Keratinocyte (primary cell): ENCODE measurements at regions not wholly inside any gene's neighbourhood (a gene's known extent, or its start where the extent isn't known, plus 50 kb on each side); places are given as distances from the start of the nearest gene placed in this dataset.

Experiments
- DNase-seq: peaks from one replicate; pipeline ENCODE4 v3.0.0-alpha.2; 2011; ENCODE audit warnings: low read depth, missing footprints, low spot score
- FAIRE-seq: peaks from 2 replicates; lab custom pipeline; 2011; peaks lifted over from hg19 to GRCh38; lab: Jason Lieb, UNC
- H2AFZ ChIP-seq: 2 replicates; pipeline ENCODE4 v1.6.0; 2012; ENCODE audit warnings: low read length, control low read depth, inconsistent platforms; ENCODE audit not compliant: control insufficient read depth
- H3K27ac ChIP-seq: 2 replicates; pipeline ENCODE4 v1.5.1; 2011; ENCODE audit warnings: low read length; ENCODE audit not compliant: control insufficient read depth, insufficient read depth
- H3K27me3 ChIP-seq: 3 replicates; pipeline ENCODE4 v1.6.0; 2011; ENCODE audit warnings: low read length; ENCODE audit not compliant: control insufficient read depth, insufficient read depth; ENCODE audit errors: extremely low read depth
- H3K36me3 ChIP-seq, 2 experiments: 2 replicates in 1 of 2; 3 replicates in 1 of 2; pipeline ENCODE4 v1.5.1; 2011; ENCODE audit warnings: low read length in 2 of 2, mild to moderate bottlenecking in 1 of 2; ENCODE audit not compliant: control insufficient read depth in 2 of 2, insufficient read depth in 2 of 2; ENCODE audit errors: extremely low read depth in 1 of 2
- H3K4me1 ChIP-seq: 3 replicates; pipeline ENCODE4 v1.5.1; 2011; ENCODE audit warnings: low read length; ENCODE audit not compliant: control insufficient read depth, insufficient read depth; ENCODE audit errors: extremely low read depth
- H3K4me2 ChIP-seq: 3 replicates; pipeline ENCODE4 v1.6.0; 2011; ENCODE audit warnings: low read depth, low read length; ENCODE audit not compliant: control insufficient read depth, insufficient read depth; ENCODE audit errors: extremely low read depth
- H3K4me3 ChIP-seq, 3 experiments: fragments of 200-600 bp in 1 of 3; sonication (generic) in 1 of 3; 2 replicates in 2 of 3; 3 replicates in 1 of 3; pipeline ENCODE4 v1.5.1; 2011 to 2016; ENCODE audit warnings: low read length in 3 of 3, mild to moderate bottlenecking in 3 of 3, control low read depth in 2 of 3, inconsistent platforms in 1 of 3, low read depth in 1 of 3, mixed read lengths in 1 of 3, mixed run types in 1 of 3, moderate library complexity in 1 of 3; ENCODE audit not compliant: control insufficient read depth in 2 of 3, insufficient read depth in 2 of 3; ENCODE audit errors: extremely low read depth in 1 of 3
- H3K79me2 ChIP-seq: 2 replicates; pipeline ENCODE4 v1.6.0; 2012; ENCODE audit warnings: low read length; ENCODE audit not compliant: control insufficient read depth, insufficient read depth
- H3K9ac ChIP-seq: 3 replicates; pipeline ENCODE4 v1.6.0; 2011; ENCODE audit warnings: low read length; ENCODE audit not compliant: control insufficient read depth, insufficient read depth; ENCODE audit errors: extremely low read depth
- H3K9me1 ChIP-seq: 3 replicates; pipeline ENCODE4 v1.6.0; 2011; ENCODE audit warnings: low read length; ENCODE audit not compliant: control insufficient read depth, insufficient read depth; ENCODE audit errors: extremely low read depth
- H3K9me3 ChIP-seq: 2 replicates; pipeline ENCODE4 v1.5.1; 2012; ENCODE audit warnings: low read depth, low read length; ENCODE audit not compliant: control insufficient read depth
- H4K20me1 ChIP-seq: 3 replicates; pipeline ENCODE4 v1.6.0; 2011; ENCODE audit warnings: low read length; ENCODE audit not compliant: control insufficient read depth, insufficient read depth; ENCODE audit errors: extremely low read depth
- CTCF ChIP-seq, 3 experiments: IDR thresholded peaks in 1 of 3; conservative IDR thresholded peaks in 1 of 3; optimal IDR thresholded peaks in 1 of 3; 2 replicates in 2 of 3; 3 replicates in 1 of 3; pipeline versions ENCODE3 to v1.5.1; 2011; ENCODE audit warnings: low read length in 3 of 3, mild to moderate bottlenecking in 3 of 3, moderate library complexity in 2 of 3, control low read depth in 1 of 3, inconsistent platforms in 1 of 3; ENCODE audit not compliant: insufficient read depth in 2 of 3; ENCODE audit errors: extremely low read depth in 1 of 3
- EZH2 ChIP-seq: IDR thresholded peaks from one replicate; pipeline ENCODE4 v1.6.1; 2012; ENCODE audit warnings: inconsistent platforms, mild to moderate bottlenecking, low read length, moderate library complexity
- dilution Hi-C: fragments of 300-500 bp; cut with MboI; formaldehyde crosslinking; loops from one replicate; pipeline ENCODE4 v1.7.0; 2020; ENCODE audit warnings: low sequenced_read_pairs; ENCODE audit not compliant: extremely low pct_ligation_motif_present

- dilution Hi-C loops: no loop called here
- Histone ChIP-seq H3K9me3 (no peaks in the 10 kb centered on the region), H3K27me3 (peaks cover 60% of the 10 kb centered on the region), H3K9ac (no peak overlapping the region), H3K27ac (no peak overlapping the region), H2AFZ (no peak overlapping the region), H3K4me3 (no peak overlapping the region), H3K4me1 (no peaks in the 10 kb centered on the region), H3K36me3 (no peaks in the 10 kb centered on the region), H4K20me1 (peaks cover 5% of the 10 kb centered on the region), H3K4me2 (no peak overlapping the region), H3K9me1 (no peaks in the 10 kb centered on the region), H3K79me2 (no peaks in the 10 kb centered on the region)
- no peak for TF ChIP-seq CTCF (optimal IDR thresholded peaks at IDR 0.05 in 1 of 3, IDR thresholded peaks at IDR 0.05 in 1 of 3, conservative IDR thresholded peaks at IDR 0.05 in 1 of 3; ENCODE audit: extremely low read depth in 1 of 3, insufficient read depth in 2 of 3, low read length in 3 of 3)
- no peak for TF ChIP-seq EZH2
- DNase-seq (no peak), FAIRE-seq (no peak)
These were observed 59.5 kb downstream of the FRMPD3 start for GRCh38 chrX:107508925-107509324.

- Histone ChIP-seq H3K4me3 (no peak overlapping the region), H2AFZ (no peak overlapping the region), H3K36me3 (no peaks in the 10 kb centered on the region), H3K27ac (no peak overlapping the region), H3K9ac (no peak overlapping the region), H3K4me2 (no peak overlapping the region), H3K9me1 (no peaks in the 10 kb centered on the region), H3K9me3 (no peaks in the 10 kb centered on the region), H3K79me2 (no peaks in the 10 kb centered on the region), H3K27me3 (peaks cover 24% of the 10 kb centered on the region), H4K20me1 (peaks cover 5% of the 10 kb centered on the region), H3K4me1 (no peaks in the 10 kb centered on the region)
- DNase-seq (no peak), FAIRE-seq (no peak)
- dilution Hi-C loops: no loop called here
- TF ChIP-seq EZH2 (no peak), CTCF (optimal IDR thresholded peaks at IDR 0.05 in 1 of 3, IDR thresholded peaks at IDR 0.05 in 1 of 3, conservative IDR thresholded peaks at IDR 0.05 in 1 of 3; ENCODE audit: extremely low read depth in 1 of 3, insufficient read depth in 2 of 3, low read length in 3 of 3) (no peak)
These were observed 65.5 kb downstream of the FRMPD3 start for GRCh38 chrX:107514944-107515343.
